ENCODE measurements at regions not wholly inside any gene's neighbourhood (a gene's known extent, or its start where the extent isn't known, plus 50 kb on each side); places are given as distances from the start of the nearest gene placed in this dataset.

GRCh38 chr2:107148496-107148895 is 262.5 kb upstream of the ST6GAL2 start (continued):
- no peak for TF ChIP-seq ZNF462 (CRISPR knock-in tag; IDR thresholded peaks at IDR 0.05)
- no peak for TF ChIP-seq CREB1 (CRISPR knock-in tag; IDR thresholded peaks at IDR 0.05; ENCODE audit: low read depth)
- TF ChIP-seq ZNF114 (CRISPR knock-in tag; IDR thresholded peaks at IDR 0.05): no peak
- TF ChIP-seq ZNF331 (CRISPR knock-in tag; IDR thresholded peaks at IDR 0.05; ENCODE audit: low read depth): no peak

- H3K4me2 ChIP-seq: no peak overlapping the region
- no peaks in the 10 kb centered on the region; the same call in 1 of the 2 replicates for H3K9me2 ChIP-seq (ENCODE audit: insufficient read depth)
- H3K27me3 ChIP-seq (ENCODE audit: insufficient read depth): no peaks in the 10 kb centered on the region
- no peak for DNase-seq (ENCODE audit: low spot score)
- no peaks in the 10 kb centered on the region for H3K79me2 ChIP-seq (replicated peaks; ENCODE audit: insufficient read depth)
- no peaks in the 10 kb centered on the region for H3K4me1 ChIP-seq (ENCODE audit: insufficient read depth)
- no peaks in the 10 kb centered on the region for H3K36me3 ChIP-seq (ENCODE audit: insufficient read depth)
- no peaks in the 10 kb centered on the region for H4K20me1 ChIP-seq (replicated peaks; ENCODE audit: insufficient read depth)
- no peak overlapping the region for H3K4me3 Mint-ChIP-seq
- H3K4me3 ChIP-seq: no peak overlapping the region
- no peak overlapping the region for H2AFZ ChIP-seq
- H3K27me3 Mint-ChIP-seq (ENCODE audit: insufficient read depth, low read depth, poor library complexity): no peaks in the 10 kb centered on the region
- ATAC-seq: no peak
- no peaks in the 10 kb centered on the region for H3K4me1 Mint-ChIP-seq
- no peaks in the 10 kb centered on the region for H3F3A ChIP-seq (replicated peaks; ENCODE audit: low read depth)
- no peak overlapping the region for H3K27ac ChIP-seq (ENCODE audit: low read depth)
- H3K9me3 Mint-ChIP-seq: no peaks in the 10 kb centered on the region; the same call in 2 of the 3 replicates
- no peaks in the 10 kb centered on the region for H3K36me3 Mint-ChIP-seq (ENCODE audit: low read depth)
- H3K27ac Mint-ChIP-seq: no peak overlapping the region
- TF ChIP-seq ZNF114 (CRISPR knock-in tag; IDR thresholded peaks at IDR 0.05): no peak
- no peak for TF ChIP-seq EZH2 (IDR thresholded peaks at IDR 0.05; ENCODE audit: low read depth, unreplicated experiment)
- TF ChIP-seq STAT1 (IDR thresholded peaks at IDR 0.05; ENCODE audit: unreplicated experiment): no peak
- TF ChIP-seq POLR2AphosphoS5 (IDR thresholded peaks at IDR 0.05; ENCODE audit: low read depth): no peak
- no peak for TF ChIP-seq ZNF331 (CRISPR knock-in tag; IDR thresholded peaks at IDR 0.05; ENCODE audit: low read depth)
- TF ChIP-seq ETS1 (IDR thresholded peaks at IDR 0.05): no peak
- TF ChIP-seq CTCF (conservative IDR thresholded peaks at IDR 0.05; ENCODE audit: low read depth in 2 of 2): no peak
- no peak for TF ChIP-seq EZH2phosphoT487 (IDR thresholded peaks at IDR 0.05; ENCODE audit: unreplicated experiment)
- no peak for TF ChIP-seq NANOG (IDR thresholded peaks at IDR 0.05; ENCODE audit: borderline replicate concordance)
- no peak for TF ChIP-seq REST (IDR thresholded peaks at IDR 0.05; ENCODE audit: unreplicated experiment)
- no peak for TF ChIP-seq JUNB (IDR thresholded peaks at IDR 0.05; ENCODE audit: unreplicated experiment)
These were observed 274.8 kb upstream of the ST6GAL2 start for GRCh38 chr2:107160640-107161239.
